Loucy (cell line): ENCODE measurements at regions not wholly inside any gene's neighbourhood (a gene's known extent, or its start where the extent isn't known, plus 50 kb on each side); places are given as distances from the start of the nearest gene placed in this dataset.

Experiments
- H2AFZ ChIP-seq: fragments of 200-600 bp; sonication (generic); 2 replicates; pipeline ENCODE4 v1.6.0; 2016; ENCODE audit warnings: antibody characterized with exemption, mild to moderate bottlenecking, low read length, moderate library complexity
- H3F3A ChIP-seq: fragments of 200-600 bp; 2 replicates; pipeline ENCODE4 v1.6.0; 2016; ENCODE audit warnings: antibody characterized with exemption, low read depth, mild to moderate bottlenecking
- H3K27me3 ChIP-seq: fragments of 200-600 bp; sonication (generic); 2 replicates; pipeline ENCODE4 v1.6.1; 2014; ENCODE audit warnings: low read length, mild to moderate bottlenecking; ENCODE audit not compliant: insufficient read depth, poor library complexity, severe bottlenecking
- H3K36me3 ChIP-seq: fragments of 200-600 bp; sonication (generic); 2 replicates; pipeline ENCODE4 v1.6.1; 2016; ENCODE audit warnings: low read length; ENCODE audit not compliant: insufficient read depth
- H3K4me1 ChIP-seq: fragments of 200-600 bp; sonication (generic); 2 replicates; pipeline ENCODE4 v1.5.1; 2014; ENCODE audit warnings: low read length, mild to moderate bottlenecking; ENCODE audit not compliant: insufficient read depth, poor library complexity, severe bottlenecking
- H3K4me2 ChIP-seq: fragments of 200-600 bp; sonication (generic); 2 replicates; pipeline ENCODE4 v1.6.0; 2014; ENCODE audit warnings: antibody characterized with exemption, low read length, low read depth, mild to moderate bottlenecking; ENCODE audit not compliant: poor library complexity, severe bottlenecking
- H3K4me3 ChIP-seq: fragments of 200-600 bp; sonication (generic); 2 replicates; pipeline ENCODE4 v1.5.1; 2014; ENCODE audit warnings: low read length, mild to moderate bottlenecking, mixed read lengths; ENCODE audit not compliant: poor library complexity, severe bottlenecking
- H3K79me2 ChIP-seq: fragments of 200-600 bp; sonication (generic); 2 replicates; pipeline ENCODE4 v1.6.1; 2014; ENCODE audit warnings: low read length; ENCODE audit not compliant: insufficient read depth
- H3K9ac ChIP-seq: fragments of 200-600 bp; sonication (generic); 2 replicates; pipeline ENCODE4 v1.6.0; 2014; ENCODE audit warnings: mild to moderate bottlenecking, low read depth, low read length, moderate library complexity; ENCODE audit not compliant: poor library complexity, severe bottlenecking
- H3K9me2 ChIP-seq: fragments of 200-600 bp; sonication (generic); replicated peaks from 2 replicates; pipeline ENCODE4 v1.6.1; 2016; ENCODE audit warnings: low read depth, low read length, mixed read lengths
- H3K9me3 ChIP-seq: fragments of 200-600 bp; sonication (generic); 2 replicates; pipeline ENCODE4 v1.6.1; 2014; ENCODE audit warnings: mild to moderate bottlenecking, antibody characterized with exemption, low read length, low read depth; ENCODE audit not compliant: insufficient read depth
- H4K20me1 ChIP-seq: fragments of 200-600 bp; sonication (generic); 2 replicates; pipeline ENCODE4 v1.6.0; 2014; ENCODE audit warnings: antibody characterized with exemption, low read length, mild to moderate bottlenecking; ENCODE audit not compliant: insufficient read depth, poor library complexity, severe bottlenecking
- CTCF ChIP-seq: fragments of 200-600 bp; sonication (generic); conservative IDR thresholded peaks from 2 replicates; pipeline ENCODE4 v1.5.1; 2014; ENCODE audit warnings: mild to moderate bottlenecking, antibody characterized with exemption, low read length
- EZH2phosphoT487 ChIP-seq: fragments of 200-600 bp; IDR thresholded peaks from 2 replicates; pipeline ENCODE4 v1.6.1; 2018; ENCODE audit warnings: antibody characterized with exemption, mild to moderate bottlenecking, moderate library complexity, borderline replicate concordance

- Histone ChIP-seq H2AFZ (peak overlapping the region; percentile 43), H3K4me2 (no peak overlapping the region), H3K79me2 (no peaks in the 10 kb centered on the region), H3F3A (no peaks in the 10 kb centered on the region), H3K4me3 (no peak overlapping the region), H4K20me1 (no peaks in the 10 kb centered on the region), H3K9ac (no peak overlapping the region), H3K9me3 (no peaks in the 10 kb centered on the region), H3K36me3 (no peaks in the 10 kb centered on the region), H3K9me2 (no peaks in the 10 kb centered on the region), H3K27me3 (no peaks in the 10 kb centered on the region), H3K4me1 (peaks cover 19% of the 10 kb centered on the region)
- TF ChIP-seq EZH2phosphoT487: no peak
- TF ChIP-seq CTCF: no peak
Observed at GRCh38 chr4:81903212-81903611, 431.5 kb upstream of the RASGEF1B start.

GRCh38 chr4:81898862-81899504 is 427.3 kb upstream of the RASGEF1B start:
- H3K4me1 ChIP-seq: peaks cover 14% of the 10 kb centered on the region
- no peaks in the 10 kb centered on the region for H3K9me3 ChIP-seq

GRCh38 chr4:81896936-81897335 is 425.2 kb upstream of the RASGEF1B start:
- Histone ChIP-seq H3K4me1 (peaks cover 10% of the 10 kb centered on the region), H3K9ac (no peak overlapping the region), H3K9me2 (no peaks in the 10 kb centered on the region), H3K36me3 (no peaks in the 10 kb centered on the region), H3K79me2 (no peaks in the 10 kb centered on the region), H2AFZ (no peak overlapping the region), H3K27me3 (no peaks in the 10 kb centered on the region), H4K20me1 (no peaks in the 10 kb centered on the region), H3K9me3 (no peaks in the 10 kb centered on the region), H3K4me2 (no peak overlapping the region), H3K4me3 (no peak overlapping the region), H3F3A (no peaks in the 10 kb centered on the region)
- TF ChIP-seq CTCF: no peak
- no peak for TF ChIP-seq EZH2phosphoT487

More at GRCh38 chr4:81898862-81899504, 427.3 kb upstream of the RASGEF1B start:
- H3K9ac ChIP-seq: no peak overlapping the region
- no peaks in the 10 kb centered on the region for H3K79me2 ChIP-seq
- no peaks in the 10 kb centered on the region for H3K9me2 ChIP-seq
- peak overlapping the region; percentile 65; the same call in 1 of the 2 replicates for H2AFZ ChIP-seq
- H3K36me3 ChIP-seq: no peaks in the 10 kb centered on the region
- H3K4me3 ChIP-seq: no peak overlapping the region
- H3K4me2 ChIP-seq: peak overlapping the region; percentile 23
- H4K20me1 ChIP-seq: no peaks in the 10 kb centered on the region
- TF ChIP-seq EZH2phosphoT487: no peak
- TF ChIP-seq CTCF: no peak
- H3K27me3 ChIP-seq: no peaks in the 10 kb centered on the region
- no peaks in the 10 kb centered on the region for H3F3A ChIP-seq
